ENCODE measurements at regions not wholly inside any gene's neighbourhood (a gene's known extent, or its start where the extent isn't known, plus 50 kb on each side); places are given as distances from the start of the nearest gene placed in this dataset.

DNA sequence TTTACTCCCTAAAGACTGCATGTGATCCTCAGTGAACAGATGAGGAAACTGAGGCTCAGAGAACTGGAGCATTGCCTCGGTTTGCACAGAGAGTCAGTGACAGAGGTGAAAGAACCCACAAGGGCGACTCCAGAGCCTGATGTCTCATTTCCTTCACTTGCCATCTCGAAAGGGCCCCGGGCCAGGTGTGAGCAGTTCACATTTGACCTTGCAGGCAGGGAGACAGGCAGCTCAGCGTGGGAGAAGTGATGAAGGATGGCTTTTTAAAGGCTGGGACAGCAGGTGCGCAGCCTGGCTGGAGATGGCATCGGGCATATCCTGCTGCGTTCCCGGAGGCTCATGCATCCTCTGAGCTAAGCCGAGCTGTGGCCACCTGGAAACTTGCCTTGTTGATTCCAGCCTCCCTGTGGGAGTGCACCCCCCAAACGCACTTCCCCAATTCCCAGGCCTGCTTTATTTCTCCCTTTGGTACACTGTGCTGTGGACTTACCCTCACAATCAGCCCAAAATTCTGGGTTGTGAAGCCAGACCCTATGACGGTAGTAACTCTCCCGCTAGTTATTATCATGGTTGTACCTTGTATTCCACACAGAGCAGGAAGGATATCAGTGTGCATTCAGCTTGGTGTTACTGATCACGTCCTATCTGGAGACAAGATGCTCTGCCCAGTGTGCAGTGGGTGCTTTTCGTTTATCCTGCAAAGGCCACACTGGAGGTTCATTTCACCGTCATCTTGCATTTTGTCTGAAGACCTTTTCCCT, 753.2 kb upstream of the EEF2KMT start:
- CTCF ChIA-PET: no interaction called here
- ATAC-seq (no peak), DNase-seq (no peak)
- no peaks in the 10 kb centered on the region for H3K36me3 Mint-ChIP-seq (ENCODE audit: low read depth)
- intact Hi-C loops (cut with micrococcal nuclease): no loop called here
- no peak overlapping the region for H3K4me3 Mint-ChIP-seq
- no peak overlapping the region for H3K27ac Mint-ChIP-seq
- H3K27me3 Mint-ChIP-seq: no peaks in the 10 kb centered on the region
- TF ChIP-seq, protein P1, sequence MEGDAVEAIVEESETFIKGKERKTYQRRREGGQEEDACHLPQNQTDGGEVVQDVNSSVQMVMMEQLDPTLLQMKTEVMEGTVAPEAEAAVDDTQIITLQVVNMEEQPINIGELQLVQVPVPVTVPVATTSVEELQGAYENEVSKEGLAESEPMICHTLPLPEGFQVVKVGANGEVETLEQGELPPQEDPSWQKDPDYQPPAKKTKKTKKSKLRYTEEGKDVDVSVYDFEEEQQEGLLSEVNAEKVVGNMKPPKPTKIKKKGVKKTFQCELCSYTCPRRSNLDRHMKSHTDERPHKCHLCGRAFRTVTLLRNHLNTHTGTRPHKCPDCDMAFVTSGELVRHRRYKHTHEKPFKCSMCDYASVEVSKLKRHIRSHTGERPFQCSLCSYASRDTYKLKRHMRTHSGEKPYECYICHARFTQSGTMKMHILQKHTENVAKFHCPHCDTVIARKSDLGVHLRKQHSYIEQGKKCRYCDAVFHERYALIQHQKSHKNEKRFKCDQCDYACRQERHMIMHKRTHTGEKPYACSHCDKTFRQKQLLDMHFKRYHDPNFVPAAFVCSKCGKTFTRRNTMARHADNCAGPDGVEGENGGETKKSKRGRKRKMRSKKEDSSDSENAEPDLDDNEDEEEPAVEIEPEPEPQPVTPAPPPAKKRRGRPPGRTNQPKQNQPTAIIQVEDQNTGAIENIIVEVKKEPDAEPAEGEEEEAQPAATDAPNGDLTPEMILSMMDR (IDR thresholded peaks at IDR 0.05): no peak
- POLR2A ChIA-PET: no interaction called here
- peaks cover 2% of the 10 kb centered on the region for H3K9me3 Mint-ChIP-seq
- no peaks in the 10 kb centered on the region for H3K4me1 Mint-ChIP-seq (ENCODE audit: low read depth)

DNA sequence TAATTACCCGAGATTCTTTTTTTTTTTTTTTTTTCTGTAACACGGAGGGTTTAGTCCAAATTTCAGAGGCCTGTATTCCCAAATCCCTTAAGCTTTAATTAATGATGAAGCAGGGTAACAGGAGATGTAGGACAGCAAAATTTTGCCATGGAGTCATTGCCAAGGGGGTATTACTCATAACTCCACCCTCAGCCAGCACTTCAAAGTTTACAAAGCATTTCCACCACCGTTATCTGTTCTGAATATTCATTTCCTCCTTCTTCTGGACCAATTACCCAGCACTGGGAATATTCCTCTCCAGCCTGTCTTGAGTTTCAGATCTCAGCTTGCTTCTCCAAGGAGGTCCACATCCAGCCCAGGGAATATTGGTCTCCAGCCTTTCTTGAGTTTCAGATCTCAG, 747.5 kb upstream of the EEF2KMT start:
- Mint-ChIP-seq H3K27me3 (no peaks in the 10 kb centered on the region), H3K36me3 (ENCODE audit: low read depth) (no peaks in the 10 kb centered on the region), H3K4me3 (no peak overlapping the region), H3K9me3 (peaks cover 3% of the 10 kb centered on the region), H3K4me1 (ENCODE audit: low read depth) (no peaks in the 10 kb centered on the region), H3K27ac (no peak overlapping the region)
- DNase-seq (no peak), ATAC-seq (no peak)
- TF ChIP-seq, protein P1 (IDR thresholded peaks at IDR 0.05): no peak
- POLR2A ChIA-PET: no interaction called here
- intact Hi-C loops (cut with micrococcal nuclease): no loop called here
- CTCF ChIA-PET: no interaction called here

DNA sequence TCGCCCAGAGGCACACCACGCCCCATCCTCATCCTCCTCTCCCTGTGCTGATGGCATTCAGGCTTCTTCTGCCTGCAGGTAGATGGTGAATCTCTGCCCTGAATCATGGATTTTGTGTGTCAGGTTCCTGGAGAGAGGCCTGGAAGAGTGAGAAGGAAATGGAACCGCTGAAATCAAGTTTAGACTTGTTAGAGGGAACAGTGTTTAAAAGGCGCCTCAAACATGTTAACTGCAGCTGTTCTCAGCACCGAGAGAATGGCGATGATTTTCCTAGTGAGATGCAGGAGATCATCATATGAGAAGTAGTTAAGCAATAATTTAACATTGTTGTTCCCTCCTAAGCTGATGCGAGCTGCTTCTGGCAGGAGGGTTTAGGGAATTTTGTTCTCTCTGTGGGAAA, 744.4 kb upstream of the EEF2KMT start:
- Mint-ChIP-seq H3K4me1 (ENCODE audit: low read depth) (no peaks in the 10 kb centered on the region), H3K4me3 (no peak overlapping the region), H3K27ac (no peak overlapping the region), H3K9me3 (peaks cover 2% of the 10 kb centered on the region), H3K36me3 (ENCODE audit: low read depth) (no peaks in the 10 kb centered on the region), H3K27me3 (no peaks in the 10 kb centered on the region)
- POLR2A ChIA-PET: no interaction called here
- DNase-seq (no peak), ATAC-seq (no peak)
- CTCF ChIA-PET: no interaction called here
- TF ChIP-seq, protein P1 (IDR thresholded peaks at IDR 0.05): no peak
- intact Hi-C loops (cut with micrococcal nuclease): no loop called here

DNA sequence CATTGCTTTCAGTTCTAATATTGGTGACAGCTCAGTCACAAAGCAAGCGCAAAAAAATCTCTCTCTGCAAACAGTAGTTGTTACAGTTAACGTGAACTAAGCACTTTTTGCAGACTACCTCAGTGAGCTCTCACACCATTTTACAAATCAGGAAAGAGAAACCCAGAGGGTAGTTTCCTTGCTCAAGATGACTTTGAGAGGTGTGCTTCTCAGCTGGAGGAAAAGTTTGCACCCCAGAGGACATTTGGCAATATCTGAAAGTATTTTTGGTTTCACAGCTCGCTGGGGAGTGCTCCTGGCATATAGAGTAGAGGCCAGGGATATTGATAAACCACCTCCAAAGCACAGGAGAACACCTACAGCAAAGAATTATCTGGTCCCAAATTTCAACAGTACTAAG, 741.1 kb upstream of the EEF2KMT start:
- Mint-ChIP-seq H3K4me3 (no peak overlapping the region), H3K27ac (no peak overlapping the region), H3K36me3 (ENCODE audit: low read depth) (no peaks in the 10 kb centered on the region), H3K27me3 (no peaks in the 10 kb centered on the region), H3K9me3 (peaks cover 1% of the 10 kb centered on the region), H3K4me1 (ENCODE audit: low read depth) (no peaks in the 10 kb centered on the region)
- ChIA-PET POLR2A (no interaction called here), CTCF (no interaction called here)
- intact Hi-C loops (cut with micrococcal nuclease): no loop called here
- DNase-seq (no peak), ATAC-seq (no peak)
- TF ChIP-seq, protein P1 (IDR thresholded peaks at IDR 0.05): no peak

DNA sequence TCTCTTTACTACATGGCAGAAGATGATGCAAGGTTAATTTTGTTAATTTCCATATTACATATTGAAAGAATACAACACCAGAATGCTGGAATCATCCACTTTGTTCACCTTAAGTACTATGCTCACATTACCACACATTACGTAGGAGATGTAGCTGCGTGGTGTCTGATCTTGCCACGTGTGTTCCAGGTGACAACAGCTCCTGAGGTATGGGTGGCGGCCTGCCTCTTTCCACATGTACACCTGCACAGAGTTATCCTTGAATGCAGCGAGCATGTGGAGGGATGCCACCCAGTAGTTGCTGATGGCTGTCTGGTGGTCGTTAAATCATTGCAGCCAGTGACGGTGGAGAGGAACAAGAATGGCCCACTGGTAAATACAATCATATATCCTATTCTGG, 740.5 kb upstream of the EEF2KMT start:
- TF ChIP-seq, protein P1 (IDR thresholded peaks at IDR 0.05): no peak
- DNase-seq (no peak), ATAC-seq (no peak)
- no peak overlapping the region for H3K27ac Mint-ChIP-seq
- POLR2A ChIA-PET: no interaction called here
- H3K9me3 Mint-ChIP-seq: no peaks in the 10 kb centered on the region
- H3K4me3 Mint-ChIP-seq: no peak overlapping the region
- H3K4me1 Mint-ChIP-seq (ENCODE audit: low read depth): no peaks in the 10 kb centered on the region
- CTCF ChIA-PET: no interaction called here
- no peaks in the 10 kb centered on the region for H3K27me3 Mint-ChIP-seq
- H3K36me3 Mint-ChIP-seq (ENCODE audit: low read depth): no peaks in the 10 kb centered on the region
- intact Hi-C loops (cut with micrococcal nuclease): no loop called here

Data from activated CD8-positive, alpha-beta T cell treated with anti-CD3 and anti-CD28 coated beads for 36 hours (primary cell).